GM19035 (cell line): ENCODE measurements at regions not wholly inside any gene's neighbourhood (a gene's known extent, or its start where the extent isn't known, plus 50 kb on each side); places are given as distances from the start of the nearest gene placed in this dataset.

Experiments used
- ATAC-seq: cut with Tn5 transposase; IDR thresholded peaks from one replicate; pipeline ENCODE4 v1.9.1; 2021; ENCODE audit not compliant: unreplicated experiment

- no peak for ATAC-seq
Observed at GRCh38 chr2:200243441-200243840, 63.1 kb upstream of the SPATS2L start.

- no peak for ATAC-seq
Observed at GRCh38 chr2:200244111-200244510, 62.4 kb upstream of the SPATS2L start.

GRCh38 chr2:200247494-200247893 lies 59.0 kb upstream of the SPATS2L start:
- no peak for ATAC-seq

- ATAC-seq: no peak
Observed at GRCh38 chr2:200252265-200253067, 54.0 kb upstream of the SPATS2L start.

- ATAC-seq: no peak
Observed at GRCh38 chr2:200253639-200254038, 52.9 kb upstream of the SPATS2L start.

GRCh38 chr2:200254773-200255172 lies 51.7 kb upstream of the SPATS2L start:
- ATAC-seq: no peak

- no peak for ATAC-seq
Observed at GRCh38 chr2:200255549-200255948, 50.9 kb upstream of the SPATS2L start.
